CD4-positive, alpha-beta T cell treated with Interferon alpha-2 for 1 hour (primary cell): ENCODE measurements at regions not wholly inside any gene's neighbourhood (a gene's known extent, or its start where the extent isn't known, plus 50 kb on each side); places are given as distances from the start of the nearest gene placed in this dataset.
"Not testable (repeated sequence)": the region's sequence is repeated elsewhere in the genome, so short reads cannot be mapped to it uniquely, and the experiment has no call there.

Experiments
- DNase-seq, 2 donors: peaks; one replicate each; pipeline ENCODE4 v3.0.0-alpha.2; 2020 to 2022

DNA sequence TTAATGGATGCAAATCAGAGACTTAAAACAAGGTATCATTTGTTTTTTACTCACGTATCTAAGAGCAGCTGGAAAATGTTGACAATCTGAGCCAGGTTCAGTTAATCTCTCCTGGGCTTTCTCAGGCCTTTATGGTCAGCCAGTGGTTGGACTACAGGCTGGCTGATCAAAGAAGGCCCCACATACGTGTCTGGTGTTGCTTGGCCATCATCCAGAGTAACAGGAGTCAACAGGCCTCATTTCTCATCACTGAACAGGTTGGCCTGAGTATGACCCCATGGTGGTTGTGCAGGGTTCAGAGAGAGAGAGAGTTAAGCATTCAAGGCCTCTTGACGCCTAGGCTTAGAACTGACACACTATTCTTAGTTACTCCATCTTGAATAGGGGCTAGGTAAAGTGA lies 97.0 kb upstream of the VLDLR start:
- no peak for DNase-seq

- DNase-seq = no peak
Measured at GRCh38 chr9:2525147-2525546, 96.4 kb upstream of the VLDLR start.

GRCh38 chr9:2526071-2526828 lies 95.3 kb upstream of the VLDLR start:
- no peak for DNase-seq

- no peak for DNase-seq
Measured at GRCh38 chr9:2531481-2531880, 90.1 kb upstream of the VLDLR start.

DNA sequence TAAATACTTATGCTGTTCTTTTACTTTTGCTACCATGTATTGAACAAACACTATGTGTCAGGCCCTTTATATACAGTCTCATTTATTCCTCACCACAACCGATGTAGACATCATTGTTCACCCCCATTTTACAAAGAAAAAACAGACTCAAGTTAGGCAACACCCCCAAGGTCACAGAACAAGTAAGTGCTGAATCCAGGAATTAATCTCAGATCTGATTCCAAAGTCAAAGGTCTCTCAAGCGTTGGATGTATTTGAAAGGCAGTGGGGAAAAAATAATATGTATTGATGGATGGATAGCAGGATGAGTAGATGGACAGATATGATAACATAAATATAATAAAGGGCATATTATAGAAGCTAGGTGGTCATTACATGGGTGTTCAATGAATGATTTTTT lies 85.1 kb upstream of the VLDLR start:
- no peak for DNase-seq

DNA sequence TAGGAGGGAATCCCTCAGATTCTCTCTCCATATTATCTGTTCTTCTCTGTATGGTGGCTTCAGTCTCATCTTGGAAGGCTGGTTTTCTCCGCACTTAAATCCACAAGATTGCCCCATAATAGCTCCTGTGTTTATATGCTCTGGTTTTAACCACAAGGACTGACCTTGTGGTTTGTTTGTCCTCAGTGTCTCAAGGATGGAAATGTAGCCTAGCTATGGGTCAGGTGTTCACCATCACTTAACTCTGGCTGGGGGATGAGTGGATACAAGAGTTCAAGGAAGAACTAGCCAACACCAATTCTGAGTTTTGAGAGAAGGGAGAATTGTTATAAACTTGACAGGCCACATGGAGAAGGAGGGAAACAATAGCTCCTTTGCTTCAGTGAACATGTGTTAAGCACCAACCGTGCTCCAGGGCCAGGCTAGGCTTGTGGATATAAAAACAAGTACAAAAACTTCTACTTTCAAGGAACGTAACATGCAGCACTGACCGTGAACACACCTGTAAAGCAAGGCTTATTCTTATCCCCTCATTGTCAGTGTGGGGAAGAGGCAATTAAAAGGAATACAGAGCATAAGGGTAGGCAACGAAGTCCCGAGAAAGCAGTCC lies 75.6 kb upstream of the VLDLR start:
- DNase-seq = no peak

DNA sequence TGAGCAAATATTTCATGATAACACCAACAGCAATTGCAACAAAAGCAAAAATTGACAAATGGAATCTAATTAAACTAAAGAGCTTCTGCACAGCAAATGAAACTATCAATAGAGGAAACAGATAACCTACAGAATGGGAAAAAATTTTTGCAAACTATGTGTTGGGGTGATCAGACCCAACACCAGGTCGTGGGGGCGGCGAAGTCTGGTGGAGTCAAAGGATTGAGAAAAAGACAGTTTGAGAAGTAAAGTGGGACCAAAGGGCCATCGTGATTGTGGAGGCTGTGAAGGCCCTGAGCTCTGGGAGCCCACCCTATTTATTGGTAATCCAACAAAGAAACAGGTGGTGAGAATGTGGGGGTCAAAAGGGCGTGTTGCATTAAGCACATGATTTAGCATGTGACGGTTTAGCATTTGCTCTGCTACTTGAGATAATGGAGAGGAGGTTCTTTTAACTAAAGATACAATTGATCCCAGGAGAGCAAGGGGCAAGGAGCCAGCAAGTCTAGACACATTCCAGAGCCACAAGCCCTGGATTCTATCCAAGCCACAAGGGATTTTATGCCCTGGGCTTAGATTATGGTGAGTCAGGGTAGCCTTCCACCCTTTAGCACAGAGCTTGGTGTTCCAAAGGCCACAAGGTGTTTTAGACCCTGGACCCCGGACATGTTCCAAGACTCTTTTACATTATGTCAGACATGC lies 65.5 kb upstream of the VLDLR start:
- not testable (repeated sequence) for DNase-seq

GRCh38 chr9:2557693-2558092 lies 63.9 kb upstream of the VLDLR start:
- no peak for DNase-seq

DNA sequence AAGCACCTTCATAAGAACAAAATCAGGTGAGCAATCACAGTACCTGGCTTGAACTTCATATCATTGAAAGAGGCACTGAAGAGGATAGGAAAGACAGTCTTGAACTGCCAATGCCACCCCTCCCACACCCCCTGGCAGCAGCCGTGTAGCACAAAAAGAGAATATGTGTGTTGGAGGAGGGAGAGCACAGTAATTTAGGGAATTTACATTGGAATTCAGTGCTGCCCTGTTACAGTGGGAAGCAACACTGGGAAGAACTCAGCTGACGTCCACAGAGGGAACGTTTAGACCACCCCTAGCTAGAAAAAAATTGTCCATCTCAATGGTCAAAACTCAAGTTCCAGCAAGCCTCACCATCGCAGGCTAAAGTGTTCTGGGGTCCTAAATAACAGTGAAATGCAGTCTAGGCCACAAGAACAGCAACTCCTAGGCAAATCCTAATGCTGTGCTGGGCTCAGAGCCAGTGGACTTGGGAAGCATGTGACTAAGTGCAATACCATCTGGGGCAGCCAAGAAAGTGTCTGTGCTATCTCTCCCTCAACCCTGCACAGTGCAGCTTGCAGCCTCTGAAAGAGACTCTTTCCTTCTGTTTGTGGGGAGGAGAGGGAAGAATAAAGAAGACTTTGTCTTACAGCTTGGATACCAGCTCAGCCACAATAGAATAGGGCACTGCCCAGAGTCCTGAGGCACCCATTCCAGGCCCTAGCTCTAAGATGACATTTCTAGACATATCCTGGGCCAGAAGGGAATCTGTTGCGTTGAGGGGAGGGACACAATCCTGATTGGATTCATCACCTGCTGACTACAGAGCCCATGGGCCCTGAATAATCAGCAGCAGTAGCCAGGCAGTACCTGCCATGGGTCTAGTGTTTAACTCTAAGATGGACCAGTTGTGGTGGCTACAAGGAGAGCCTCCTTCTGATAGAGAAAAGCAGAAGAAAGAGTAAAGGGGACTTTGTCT lies 62.1 kb upstream of the VLDLR start:
- no peak for DNase-seq

DNA sequence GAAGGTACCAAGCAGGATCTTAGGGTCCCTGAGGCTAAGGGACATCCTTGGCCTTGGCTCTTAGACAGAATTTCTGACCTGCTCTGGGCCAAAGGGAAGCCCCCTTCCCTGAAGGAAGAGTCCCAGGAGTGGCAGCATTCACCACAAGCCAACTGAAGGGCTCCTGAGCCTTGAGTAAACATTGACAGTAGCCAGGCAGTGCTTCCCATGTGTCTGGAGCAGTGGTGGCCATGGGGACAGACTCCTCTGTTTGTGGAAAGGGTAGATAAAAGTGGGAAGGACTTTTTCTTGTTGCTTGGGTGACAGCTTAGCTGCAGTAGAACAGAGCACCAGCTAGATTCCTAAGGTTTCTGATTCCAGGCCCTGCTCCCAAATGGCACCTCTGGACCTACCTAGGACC lies 61.4 kb upstream of the VLDLR start:
- no peak for DNase-seq

- DNase-seq = no peak
Measured at GRCh38 chr9:2565676-2566340, 55.8 kb upstream of the VLDLR start.

GRCh38 chr9:2567922-2568321 lies 53.7 kb upstream of the VLDLR start:
- no peak for DNase-seq

DNA sequence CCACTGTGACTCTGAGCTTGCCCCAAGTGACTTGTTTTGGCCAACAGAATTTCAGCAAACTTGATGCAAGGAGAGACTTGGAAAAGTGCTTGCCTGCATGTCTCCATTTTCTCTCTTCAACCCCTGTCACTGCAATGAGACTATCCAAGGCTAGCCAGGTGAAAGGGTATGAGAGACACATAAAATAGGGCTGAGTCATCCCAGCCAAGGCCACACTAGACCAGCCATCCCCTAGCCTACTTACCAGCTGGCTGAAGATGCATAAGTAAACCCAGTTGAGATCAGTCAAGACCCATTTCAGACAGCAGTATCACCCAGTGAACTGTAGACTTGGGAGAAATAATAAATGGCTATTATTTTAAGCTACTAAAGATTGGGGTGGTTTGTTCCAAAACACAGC lies 52.9 kb upstream of the VLDLR start:
- no peak for DNase-seq

DNA sequence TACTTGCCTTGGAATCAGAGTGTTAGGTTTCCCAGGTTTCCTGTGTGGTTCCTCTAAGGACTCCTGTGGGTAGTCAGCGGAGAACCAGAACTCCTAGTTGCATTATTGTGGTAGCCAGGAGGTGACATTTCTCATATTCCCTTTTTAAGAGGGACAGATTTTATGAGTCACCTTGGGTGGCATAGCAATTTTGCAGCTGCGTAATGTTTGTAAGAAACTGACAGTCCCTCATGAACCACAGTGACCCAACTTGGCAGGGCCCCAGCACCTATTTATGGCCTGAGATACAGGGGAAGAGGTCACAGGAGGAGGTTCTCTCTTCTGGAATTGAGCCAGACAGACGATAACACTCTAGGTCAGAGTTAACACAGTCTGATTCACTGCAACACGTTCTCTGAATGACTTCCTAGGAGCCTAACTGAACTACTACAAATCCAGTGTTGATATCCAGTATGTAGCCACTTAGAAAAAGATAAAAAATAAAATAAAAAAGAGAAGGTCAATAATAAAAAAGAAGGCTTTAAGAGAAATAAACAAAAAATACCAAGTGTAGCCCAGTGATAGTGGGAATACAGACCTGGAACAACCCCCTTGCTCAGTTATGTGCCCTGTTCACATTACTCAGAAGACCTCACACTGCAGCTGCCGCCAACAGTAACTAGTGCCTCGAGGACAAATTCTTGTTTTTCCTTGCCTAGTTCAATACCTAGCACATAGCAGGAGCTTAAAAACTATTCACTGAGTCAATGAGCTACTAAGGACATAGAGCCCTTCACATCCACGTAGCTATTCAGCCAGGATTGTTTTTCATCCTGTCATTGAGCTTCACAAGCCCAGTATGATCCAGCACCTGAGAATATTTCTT lies 50.7 kb upstream of the VLDLR start:
- DNase-seq = peak; percentile 23 to 26
